ENCODE measurements at regions not wholly inside any gene's neighbourhood (a gene's known extent, or its start where the extent isn't known, plus 50 kb on each side); places are given as distances from the start of the nearest gene placed in this dataset.

DNA sequence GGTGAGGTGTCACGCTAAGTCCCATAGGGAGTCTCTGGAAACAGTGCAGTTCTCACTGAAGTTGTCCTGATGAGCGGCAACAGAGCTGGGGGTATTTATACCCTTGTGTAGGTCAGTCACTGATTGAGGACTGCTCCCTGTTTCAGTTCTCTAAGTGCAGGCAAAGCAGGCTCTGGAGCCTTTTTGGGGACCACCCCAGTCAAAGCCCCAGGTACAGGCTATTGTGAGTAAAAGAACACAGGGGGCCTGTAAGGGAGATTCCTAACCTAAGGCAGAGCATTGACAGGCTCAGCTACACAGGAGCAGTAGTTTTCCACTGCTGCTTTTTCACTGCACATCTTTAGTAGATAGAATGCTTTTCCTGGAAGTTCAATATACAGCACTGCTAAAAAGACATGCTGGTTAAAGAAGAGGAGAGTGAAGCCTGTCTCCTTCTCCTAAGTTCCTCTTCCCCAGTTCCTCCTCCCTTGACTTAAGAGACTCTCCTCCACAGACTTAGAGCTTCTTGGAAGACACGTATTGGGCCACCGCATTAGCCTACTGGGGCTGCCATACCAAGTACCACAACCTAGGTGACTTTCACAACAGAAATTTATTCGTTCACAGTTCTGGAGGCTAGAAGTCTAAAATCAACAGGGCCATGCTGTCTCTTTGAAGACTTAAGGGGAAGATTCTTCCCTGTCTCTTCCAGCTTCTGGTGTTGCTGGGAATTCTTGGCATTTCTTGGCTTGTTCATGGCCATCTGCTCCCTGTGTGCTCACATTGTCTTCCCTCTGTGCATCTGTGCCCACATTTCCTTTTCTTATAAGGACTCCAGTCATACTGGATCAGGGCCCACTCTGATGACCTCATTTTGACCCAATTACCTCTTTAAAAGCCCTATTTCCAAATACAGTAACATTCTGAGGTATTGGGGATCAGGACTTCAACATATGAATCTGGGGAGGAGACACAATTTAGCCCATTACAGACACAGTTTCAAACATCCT is 221.0 kb downstream of the ESM1 start:
- Histone ChIP-seq H3K79me2 (ENCODE audit: insufficient read depth) (no peaks in the 10 kb centered on the region), H2AFZ (ENCODE audit: low read depth) (no peak overlapping the region), H3K4me1 (ENCODE audit: control insufficient read depth in 1 of 2, insufficient read depth in 2 of 2, low read depth in 1 of 2, low read length in 1 of 2) (peaks cover 0 to 8% of the 10 kb centered on the region in 2 experiments; a peak in 2 of 4 replicates), H3F3A (replicated peaks; ENCODE audit: insufficient read depth) (no peaks in the 10 kb centered on the region), H3K4me3 (ENCODE audit: low read depth in 2 of 2, low read length in 1 of 2) (no peak overlapping the region), H3K27ac (ENCODE audit: low read depth in 2 of 2, low read length in 1 of 2) (no peak overlapping the region), H3K4me2 (no peak overlapping the region), H4K20me1 (ENCODE audit: insufficient read depth) (no peaks in the 10 kb centered on the region), H3K27me3 (ENCODE audit: insufficient read depth) (no peaks in the 10 kb centered on the region), H3K9me3 (no peaks in the 10 kb centered on the region), H3K36me3 (replicated peaks in 1 of 2; ENCODE audit: control insufficient read depth in 1 of 2, insufficient read depth in 2 of 2, low read length in 1 of 2) (no peaks in the 10 kb centered on the region), H3K9ac (no peak overlapping the region), H3K9me2 (no peaks in the 10 kb centered on the region)
- ChIA-PET POLR2A (no interaction called here), CTCF (interaction anchor here (0.7 to 0.9 kb wide), 2 partner anchors 13 to 247 kb away, joined by 3 to 4 read pairs; no protein-coding TSS in a partner anchor)
- no peak for DNase-seq
- 70% methylated on average over 5 of the region's 5 CpGs for WGBS (ENCODE audit: low lambda C conversion rate)
- TF ChIP-seq, protein P1, sequence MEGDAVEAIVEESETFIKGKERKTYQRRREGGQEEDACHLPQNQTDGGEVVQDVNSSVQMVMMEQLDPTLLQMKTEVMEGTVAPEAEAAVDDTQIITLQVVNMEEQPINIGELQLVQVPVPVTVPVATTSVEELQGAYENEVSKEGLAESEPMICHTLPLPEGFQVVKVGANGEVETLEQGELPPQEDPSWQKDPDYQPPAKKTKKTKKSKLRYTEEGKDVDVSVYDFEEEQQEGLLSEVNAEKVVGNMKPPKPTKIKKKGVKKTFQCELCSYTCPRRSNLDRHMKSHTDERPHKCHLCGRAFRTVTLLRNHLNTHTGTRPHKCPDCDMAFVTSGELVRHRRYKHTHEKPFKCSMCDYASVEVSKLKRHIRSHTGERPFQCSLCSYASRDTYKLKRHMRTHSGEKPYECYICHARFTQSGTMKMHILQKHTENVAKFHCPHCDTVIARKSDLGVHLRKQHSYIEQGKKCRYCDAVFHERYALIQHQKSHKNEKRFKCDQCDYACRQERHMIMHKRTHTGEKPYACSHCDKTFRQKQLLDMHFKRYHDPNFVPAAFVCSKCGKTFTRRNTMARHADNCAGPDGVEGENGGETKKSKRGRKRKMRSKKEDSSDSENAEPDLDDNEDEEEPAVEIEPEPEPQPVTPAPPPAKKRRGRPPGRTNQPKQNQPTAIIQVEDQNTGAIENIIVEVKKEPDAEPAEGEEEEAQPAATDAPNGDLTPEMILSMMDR (IDR thresholded peaks at IDR 0.05) = no peak
- no peak for TF ChIP-seq RCOR1 (IDR thresholded peaks at IDR 0.05; ENCODE audit: low read length)
- TF ChIP-seq TCF12 (IDR thresholded peaks at IDR 0.05) = no peak
- TF ChIP-seq, protein P2, sequence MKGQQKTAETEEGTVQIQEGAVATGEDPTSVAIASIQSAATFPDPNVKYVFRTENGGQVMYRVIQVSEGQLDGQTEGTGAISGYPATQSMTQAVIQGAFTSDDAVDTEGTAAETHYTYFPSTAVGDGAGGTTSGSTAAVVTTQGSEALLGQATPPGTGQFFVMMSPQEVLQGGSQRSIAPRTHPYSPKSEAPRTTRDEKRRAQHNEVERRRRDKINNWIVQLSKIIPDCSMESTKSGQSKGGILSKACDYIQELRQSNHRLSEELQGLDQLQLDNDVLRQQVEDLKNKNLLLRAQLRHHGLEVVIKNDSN (IDR thresholded peaks at IDR 0.05; ENCODE audit: borderline replicate concordance, low read depth) = no peak

DNA sequence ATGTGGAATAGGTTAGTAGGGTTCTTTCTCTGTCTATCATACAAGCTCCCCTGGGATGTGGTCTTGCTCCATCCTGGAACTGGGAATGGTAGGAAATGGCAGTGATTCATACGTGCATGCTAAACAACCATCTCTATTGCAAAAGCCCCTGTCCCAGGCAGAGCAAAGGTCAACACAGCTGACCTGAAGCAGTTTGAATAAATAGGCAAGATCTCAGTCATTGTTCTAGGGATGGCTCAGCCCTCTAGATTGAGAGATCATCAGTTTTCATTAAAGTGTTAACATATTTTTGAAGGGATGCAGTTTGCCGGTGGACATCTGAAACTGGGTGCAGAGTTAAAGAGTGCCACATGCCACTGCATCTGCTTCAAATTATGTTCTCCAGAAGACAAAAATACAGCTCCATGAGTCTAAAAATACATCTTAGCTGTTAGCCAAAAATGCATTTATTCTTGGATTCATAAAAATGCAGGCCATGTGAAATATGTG is 224.1 kb downstream of the ESM1 start:
- Histone ChIP-seq H3K9me2 (no peaks in the 10 kb centered on the region), H3K27ac (ENCODE audit: low read depth in 2 of 2, low read length in 1 of 2) (no peak overlapping the region; a peak in 1 of 4 replicates), H3K36me3 (replicated peaks in 1 of 2; ENCODE audit: control insufficient read depth in 1 of 2, insufficient read depth in 2 of 2, low read length in 1 of 2) (no peaks in the 10 kb centered on the region), H3K4me1 (ENCODE audit: control insufficient read depth in 1 of 2, insufficient read depth in 2 of 2, low read depth in 1 of 2, low read length in 1 of 2) (peaks cover 0 to 14% of the 10 kb centered on the region in 2 experiments; a peak in 2 of 4 replicates), H3F3A (replicated peaks; ENCODE audit: insufficient read depth) (no peaks in the 10 kb centered on the region), H4K20me1 (ENCODE audit: insufficient read depth) (no peaks in the 10 kb centered on the region), H2AFZ (ENCODE audit: low read depth) (no peak overlapping the region), H3K9me3 (no peaks in the 10 kb centered on the region), H3K79me2 (ENCODE audit: insufficient read depth) (no peaks in the 10 kb centered on the region), H3K4me2 (peak overlapping the region; percentile 37; the same call in 1 of the 2 replicates), H3K4me3 (ENCODE audit: low read depth in 2 of 2, low read length in 1 of 2) (no peak overlapping the region), H3K9ac (no peak overlapping the region), H3K27me3 (ENCODE audit: insufficient read depth) (no peaks in the 10 kb centered on the region)
- POLR2A ChIA-PET = no interaction called here
- 24% methylated on average over 2 of the region's 2 CpGs for WGBS (ENCODE audit: low lambda C conversion rate)
- TF ChIP-seq SMC3 (IDR thresholded peaks at IDR 0.05; ENCODE audit: low read depth, low read length) (no peak), TCF12 (IDR thresholded peaks at IDR 0.05) (peak; percentile 79), FOSL2 (IDR thresholded peaks at IDR 0.05; ENCODE audit: borderline replicate concordance, low read depth) (no peak), NFIC (IDR thresholded peaks at IDR 0.05; ENCODE audit: borderline replicate concordance) (peak; percentile 30; the same call in 1 of the 2 replicates), EP300 (IDR thresholded peaks at IDR 0.05; ENCODE audit: borderline replicate concordance in 1 of 2, low read depth in 1 of 2, low read length in 1 of 2) (peak in 1 of 2 experiments; percentile 29; a peak in 1 of 4 replicates), MEF2A (IDR thresholded peaks at IDR 0.05; ENCODE audit: borderline replicate concordance, low read depth) (peak; percentile 83; the same call in 1 of the 2 replicates), EZH2phosphoT487 (IDR thresholded peaks at IDR 0.05; ENCODE audit: borderline replicate concordance, low read depth) (no peak)
- TF ChIP-seq, protein P3, sequence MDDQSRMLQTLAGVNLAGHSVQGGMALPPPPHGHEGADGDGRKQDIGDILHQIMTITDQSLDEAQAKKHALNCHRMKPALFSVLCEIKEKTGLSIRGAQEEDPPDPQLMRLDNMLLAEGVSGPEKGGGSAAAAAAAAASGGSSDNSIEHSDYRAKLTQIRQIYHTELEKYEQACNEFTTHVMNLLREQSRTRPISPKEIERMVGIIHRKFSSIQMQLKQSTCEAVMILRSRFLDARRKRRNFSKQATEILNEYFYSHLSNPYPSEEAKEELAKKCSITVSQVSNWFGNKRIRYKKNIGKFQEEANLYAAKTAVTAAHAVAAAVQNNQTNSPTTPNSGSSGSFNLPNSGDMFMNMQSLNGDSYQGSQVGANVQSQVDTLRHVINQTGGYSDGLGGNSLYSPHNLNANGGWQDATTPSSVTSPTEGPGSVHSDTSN (IDR thresholded peaks at IDR 0.05) = peak; percentile 7; the same call in 1 of the 2 replicates
- DNase-seq = no peak
- CTCF ChIA-PET = interaction anchor here (0.8 to 1.0 kb wide), 2 partner anchors 11 to 244 kb away, joined by 3 read pairs; no protein-coding TSS in a partner anchor

Data from SK-N-SH (cell line).